NCI-H446 (cell line): ENCODE measurements at regions not wholly inside any gene's neighbourhood (a gene's known extent, or its start where the extent isn't known, plus 50 kb on each side); places are given as distances from the start of the nearest gene placed in this dataset.

ENCODE experiments used
- DNase-seq, 2 experiments: peaks; one replicate each; lab custom pipeline; 2025; lab: John Stamatoyannopoulos, UW

DNA sequence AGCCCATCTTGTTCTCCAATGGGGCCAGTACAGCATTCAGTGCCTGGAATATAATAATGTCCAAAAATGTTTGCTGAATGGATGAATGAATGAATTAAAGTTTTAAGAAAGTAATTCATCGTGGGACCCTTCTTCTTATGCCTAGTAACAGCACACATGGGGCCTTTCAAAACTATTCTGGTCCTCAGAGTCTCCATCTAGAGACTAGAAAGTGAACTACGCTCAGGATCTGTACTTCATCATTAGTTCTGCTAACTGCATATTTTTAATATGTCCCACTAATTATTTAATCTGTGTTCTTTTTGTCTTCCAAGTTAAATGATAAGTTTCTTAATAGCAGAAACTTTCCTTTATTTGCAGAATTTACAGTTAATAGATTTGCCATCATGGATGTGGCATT is 172.5 kb downstream of the SMAD2 start:
- peak; percentile 4 to 20 for DNase-seq

DNA sequence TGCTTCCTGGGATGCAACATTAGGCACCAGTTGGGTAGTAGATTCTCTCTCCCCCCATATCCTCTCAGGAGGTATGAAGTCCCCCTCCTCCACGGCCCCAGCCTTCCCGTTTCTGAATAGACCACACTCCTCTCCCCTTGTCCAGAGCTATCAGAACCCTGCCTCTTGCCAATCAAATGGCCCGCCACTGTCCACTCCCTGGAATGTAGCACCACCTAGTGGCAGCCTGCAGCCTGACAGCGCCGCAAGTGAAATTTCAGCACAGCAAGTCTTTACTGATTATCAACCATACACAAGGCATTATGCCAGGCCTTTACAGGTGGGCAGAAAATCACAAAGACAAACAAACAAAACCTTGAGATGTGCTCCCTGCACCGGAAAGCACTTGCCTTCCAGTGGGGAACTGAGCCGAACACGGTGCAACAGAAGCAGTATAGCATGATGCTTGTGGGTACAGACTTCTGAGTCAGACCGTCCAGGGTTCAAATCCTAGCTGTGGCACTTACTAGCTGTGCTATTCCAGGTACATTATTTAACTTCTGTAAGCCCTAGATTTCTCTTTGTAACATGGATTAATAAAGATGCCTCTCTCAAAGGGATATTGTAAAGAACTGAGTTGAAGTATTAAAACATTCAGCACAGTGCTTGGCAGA is 174.0 kb downstream of the SMAD2 start:
- peak; percentile 33 to 57 for DNase-seq

DNA sequence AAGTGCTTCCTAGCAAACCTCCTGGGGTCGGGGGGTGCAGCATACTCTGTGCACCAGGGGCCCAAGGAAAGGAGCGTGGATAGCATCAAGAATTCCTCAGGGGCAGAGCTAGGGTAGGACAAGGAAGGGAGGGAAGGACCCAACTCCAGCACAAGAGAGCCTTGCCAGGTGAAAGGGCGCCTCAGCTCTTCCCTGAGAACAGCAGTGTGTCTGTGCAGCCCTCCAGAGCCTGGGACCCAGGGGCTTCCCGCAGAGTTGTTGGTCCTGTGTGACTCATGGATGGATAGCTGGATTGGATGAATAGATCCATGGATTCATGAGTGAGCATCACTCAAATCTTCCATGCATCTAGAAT is 175.4 kb downstream of the SMAD2 start:
- no peak for DNase-seq

DNA sequence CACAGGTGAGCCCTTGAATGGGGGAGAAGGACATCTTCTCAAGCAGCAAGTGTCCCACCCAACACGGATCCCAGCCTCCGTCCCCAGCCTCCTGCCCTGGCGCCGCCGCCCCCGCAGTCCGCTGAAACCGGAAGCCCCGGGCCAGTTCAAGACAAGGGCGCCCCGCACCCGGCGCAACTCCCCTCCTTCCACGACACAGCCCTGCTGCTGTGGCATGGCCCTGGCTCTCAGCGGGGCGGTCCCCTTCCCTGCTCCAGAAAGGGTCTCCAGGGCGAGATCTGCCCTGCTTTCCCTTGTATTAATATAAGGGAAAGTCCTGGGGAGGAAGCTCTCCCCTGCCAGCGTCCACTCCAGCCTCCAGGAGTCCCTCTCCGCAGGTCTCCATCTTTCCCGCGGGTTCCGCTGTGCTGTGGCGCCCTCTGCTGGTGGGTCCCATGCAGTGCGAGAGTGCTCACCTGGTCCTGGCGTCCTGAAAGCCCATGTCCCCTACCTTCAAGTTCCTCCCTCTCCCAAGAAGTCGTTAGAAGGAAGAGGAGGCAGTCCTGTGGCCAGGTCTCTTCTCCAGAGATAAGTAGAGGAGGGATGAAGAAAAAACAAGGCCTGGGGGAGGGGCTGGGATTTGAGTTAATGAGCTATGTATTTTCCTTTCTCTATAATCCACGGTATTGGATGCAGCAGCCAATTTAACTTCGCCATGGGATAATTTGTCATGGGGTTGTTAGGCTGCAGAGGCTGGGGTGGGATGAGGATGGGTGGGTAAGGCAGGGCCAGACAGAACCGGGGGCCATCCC is 176.0 kb downstream of the SMAD2 start:
- DNase-seq, result peak in 1 of 2 experiments; percentile 40

DNA sequence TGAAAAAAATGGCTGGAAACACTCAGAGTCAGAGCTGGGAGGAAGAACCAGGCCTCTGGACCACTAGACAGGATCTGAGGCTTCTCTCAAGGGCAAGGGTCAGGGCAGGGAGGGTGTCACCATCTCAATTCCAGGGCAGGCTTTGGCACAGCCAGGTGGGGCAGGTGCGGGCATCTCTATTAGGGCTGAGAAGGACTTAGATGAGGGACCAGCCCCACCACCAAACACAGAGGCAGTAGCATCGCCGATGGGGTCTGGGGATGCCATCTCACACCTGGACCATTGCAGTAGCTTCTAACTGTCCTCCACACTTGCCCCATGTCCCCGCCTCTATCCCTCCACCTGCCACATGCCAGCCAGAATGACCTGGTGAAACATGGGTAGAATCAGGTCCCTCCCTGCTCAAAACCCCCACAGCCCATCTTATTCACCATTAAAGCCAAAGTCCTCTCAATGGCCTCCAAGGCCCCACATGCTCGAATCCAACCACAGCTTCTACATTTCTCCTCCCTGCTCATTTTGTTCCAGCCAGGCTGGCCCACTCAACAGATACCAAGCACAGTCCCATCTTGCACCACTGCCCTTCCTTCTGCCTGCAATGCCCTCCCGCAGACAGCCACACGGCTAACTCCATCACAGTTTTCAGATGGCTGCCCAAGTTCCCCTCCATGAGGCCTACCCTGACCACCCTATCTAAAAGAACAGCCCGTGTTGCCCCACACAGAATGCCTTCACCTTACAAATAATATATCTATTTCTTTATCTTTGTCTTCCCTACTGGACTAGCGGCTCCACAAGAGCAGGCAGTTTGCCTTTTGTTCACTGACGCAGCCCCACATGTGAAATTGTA is 177.4 kb downstream of the SMAD2 start:
- no peak for DNase-seq

DNA sequence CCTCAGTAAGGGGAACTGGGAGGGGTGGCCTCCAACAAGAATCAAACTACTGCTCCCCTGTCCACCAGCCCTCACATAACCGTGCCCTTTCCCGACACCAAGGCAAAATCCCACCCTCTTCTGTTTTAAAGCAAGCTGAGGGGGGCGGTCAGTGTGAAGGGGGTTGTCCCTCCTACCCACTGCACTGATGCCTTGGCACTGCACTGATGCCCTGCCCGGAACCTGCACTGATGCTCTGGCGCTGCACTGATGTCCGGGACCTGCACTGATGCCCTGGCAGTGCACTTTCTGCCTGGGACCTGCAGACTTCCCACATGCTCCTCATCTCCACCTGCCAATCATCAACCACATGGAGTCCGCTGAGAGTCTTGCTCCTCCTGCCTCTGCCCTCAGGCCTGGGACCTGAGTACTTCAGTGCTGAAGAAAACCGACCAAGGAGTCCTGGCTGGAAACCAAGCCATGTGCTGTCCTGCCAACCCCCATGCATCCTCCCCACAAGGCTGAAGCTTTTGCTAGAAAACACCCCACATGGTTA is 179.5 kb downstream of the SMAD2 start:
- DNase-seq, result no peak

DNA sequence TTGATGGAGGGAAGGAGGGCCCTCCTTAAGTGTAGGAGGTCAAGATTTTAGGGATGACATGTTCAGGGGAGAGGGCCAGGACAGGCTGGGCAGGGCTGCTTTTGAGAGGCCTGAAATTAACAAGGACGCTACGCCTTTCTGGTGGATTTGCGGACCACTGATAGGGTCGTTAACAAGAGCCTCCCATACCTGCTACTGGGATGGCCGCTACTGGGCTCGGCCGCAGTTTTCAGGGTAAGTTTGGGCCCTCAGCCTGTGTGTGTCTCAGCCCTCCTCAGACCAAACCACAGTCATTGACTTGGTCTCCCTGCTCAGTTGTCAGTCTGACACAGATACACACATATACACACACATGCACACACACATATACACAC is 180.9 kb downstream of the SMAD2 start:
- no peak for DNase-seq

DNA sequence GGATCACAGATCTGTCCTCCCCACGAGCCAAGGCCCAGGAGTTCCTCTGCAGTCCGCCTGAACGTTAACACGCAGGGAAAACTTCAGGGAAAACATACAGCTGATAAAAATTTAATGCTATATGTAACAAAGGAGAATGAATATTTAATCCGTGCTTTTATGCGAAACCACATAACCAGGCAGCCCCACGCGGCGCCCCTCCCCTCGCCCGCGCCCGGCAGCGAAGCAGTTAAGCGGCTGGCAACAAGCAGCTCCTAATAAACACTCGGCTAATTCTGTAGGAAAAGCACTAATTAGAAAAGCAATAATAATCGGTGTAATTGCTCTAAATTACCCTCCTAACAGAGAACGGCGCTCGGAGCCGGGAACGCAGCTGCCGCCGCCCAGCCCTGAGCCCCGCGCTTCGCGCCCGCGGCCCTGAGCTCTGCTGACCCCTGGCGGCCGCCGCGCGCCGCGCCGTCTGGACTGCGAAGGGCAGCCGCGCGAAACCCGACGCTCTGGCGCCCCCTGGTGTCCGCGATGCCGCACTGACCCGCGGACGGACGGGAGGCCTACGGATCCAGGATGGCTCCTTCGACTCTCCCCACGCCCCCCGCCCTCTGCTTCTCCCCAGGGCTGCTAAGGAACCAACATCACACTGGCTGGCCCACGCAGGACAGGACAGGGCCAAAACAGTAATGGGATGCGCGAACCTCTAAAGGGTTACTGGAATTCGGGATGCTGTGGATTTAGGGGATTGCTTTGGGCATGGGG is 181.4 kb downstream of the SMAD2 start:
- peak; percentile 23 to 81 for DNase-seq

DNA sequence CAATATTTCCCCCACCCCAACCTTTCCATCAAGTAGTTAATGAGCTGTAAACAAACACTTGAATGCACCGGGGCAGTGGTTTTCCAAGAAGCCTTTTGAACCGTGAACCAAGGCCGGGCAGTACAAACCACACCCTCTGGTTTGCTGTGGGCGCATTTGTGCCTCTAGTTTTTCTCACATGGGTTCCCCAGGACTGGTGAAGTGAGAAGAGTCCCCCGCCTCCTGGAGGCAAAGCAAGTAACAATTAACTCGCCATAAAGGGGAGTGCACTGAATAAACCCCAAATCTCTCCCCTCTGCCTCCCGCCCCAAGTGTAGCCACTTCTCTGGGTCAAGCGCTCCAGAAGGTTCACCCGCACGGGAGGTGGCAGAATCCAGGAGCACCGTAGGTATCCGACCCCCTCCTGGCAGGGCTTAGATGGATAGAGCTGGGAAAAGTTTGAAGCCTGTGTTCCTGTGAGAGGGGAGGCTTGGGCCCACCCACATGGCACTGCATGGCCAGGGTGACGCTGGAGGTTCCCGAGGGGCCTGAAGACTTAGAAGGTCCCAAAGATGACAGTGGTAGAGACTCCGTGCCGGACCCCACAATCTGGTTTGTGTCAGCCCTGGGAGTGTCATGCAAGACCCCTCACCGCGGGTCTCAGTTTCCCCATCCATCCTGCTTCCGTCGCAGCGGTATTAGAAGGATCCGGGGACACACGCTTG is 182.2 kb downstream of the SMAD2 start:
- no peak for DNase-seq

DNA sequence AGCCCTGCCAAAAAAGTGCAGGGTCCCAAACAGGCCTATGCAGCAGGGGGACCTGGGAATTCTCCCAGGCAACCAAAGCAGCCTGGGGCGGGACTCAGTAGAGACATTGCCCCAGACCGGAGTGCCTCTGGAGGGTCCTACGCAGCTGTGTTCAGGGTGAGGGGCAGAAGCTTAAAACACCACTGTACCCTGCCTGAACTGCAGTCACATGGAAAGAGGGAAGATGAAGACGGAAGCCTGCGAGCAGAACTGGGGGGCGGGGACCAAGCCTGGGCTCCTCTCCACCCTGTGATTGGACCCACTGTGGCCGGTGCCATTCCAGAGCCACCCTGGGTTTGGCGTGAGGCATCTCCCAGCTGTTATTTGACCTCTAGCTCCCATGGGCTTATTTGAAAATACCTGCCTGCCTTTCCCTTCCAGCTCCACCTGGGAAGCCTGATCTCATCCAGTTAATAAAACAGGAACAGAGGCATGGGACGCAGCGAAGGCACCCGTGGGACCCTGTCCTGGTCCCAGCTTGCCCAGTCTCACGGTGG is 183.1 kb downstream of the SMAD2 start:
- no peak for DNase-seq

DNA sequence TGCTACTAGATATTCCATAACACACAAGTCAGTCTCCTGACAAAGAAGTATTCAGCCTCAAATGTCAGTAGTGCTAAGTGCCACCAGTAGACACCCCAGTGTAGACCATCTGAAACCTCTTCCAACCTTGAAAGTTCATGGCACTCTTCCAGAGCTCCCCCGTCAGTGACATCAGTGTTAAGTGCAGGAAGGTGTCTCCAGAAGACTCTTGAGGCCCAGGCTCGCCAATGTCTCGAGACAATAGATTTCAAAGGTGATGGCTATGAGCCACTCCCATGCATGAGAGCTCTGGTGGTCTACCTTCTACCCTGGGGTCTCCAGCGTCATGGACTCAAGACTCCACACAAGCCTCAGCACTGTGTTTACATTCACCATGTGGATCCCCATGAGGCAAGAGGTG is 183.8 kb downstream of the SMAD2 start:
- no peak for DNase-seq

DNA sequence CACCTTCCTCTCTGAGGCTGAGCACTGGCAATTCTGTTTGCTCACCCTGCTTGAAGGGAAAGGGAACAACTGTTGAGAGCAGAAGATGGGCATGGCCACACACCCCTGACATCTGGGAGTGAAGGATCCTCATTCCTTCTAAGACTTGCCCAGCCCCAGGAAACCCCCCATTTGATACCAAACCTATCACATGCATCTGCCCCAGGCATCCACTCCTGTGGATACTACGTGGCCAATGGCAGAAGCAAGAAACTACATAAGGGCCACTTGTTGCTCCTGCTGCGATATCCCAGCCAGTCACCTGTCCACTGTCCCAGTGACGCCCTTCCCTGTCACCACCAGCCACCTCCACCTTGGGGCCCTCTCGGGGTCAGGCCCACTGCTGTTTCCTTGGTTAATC is 185.2 kb downstream of the SMAD2 start:
- DNase-seq, result no peak

DNA sequence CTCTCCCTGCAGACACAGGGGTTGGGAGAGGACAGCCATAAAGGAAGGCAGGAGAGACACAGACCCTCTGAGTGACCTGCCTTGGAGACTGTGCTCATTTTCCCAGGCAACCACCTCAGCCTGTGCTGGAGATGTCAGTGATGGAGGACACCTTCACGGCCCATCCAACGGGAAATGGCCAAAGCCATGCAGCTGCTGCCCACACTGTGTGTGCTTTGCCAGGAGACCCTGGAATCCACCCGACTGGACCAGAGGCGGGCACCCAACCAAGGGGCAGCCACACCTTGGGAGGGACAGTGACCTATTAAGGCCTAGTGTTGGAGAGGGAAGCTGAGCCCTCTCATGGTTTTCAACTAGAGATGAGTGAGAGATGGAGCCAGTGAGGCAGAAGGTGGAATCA is 192.5 kb downstream of the SMAD2 start:
- DNase-seq, result no peak

DNA sequence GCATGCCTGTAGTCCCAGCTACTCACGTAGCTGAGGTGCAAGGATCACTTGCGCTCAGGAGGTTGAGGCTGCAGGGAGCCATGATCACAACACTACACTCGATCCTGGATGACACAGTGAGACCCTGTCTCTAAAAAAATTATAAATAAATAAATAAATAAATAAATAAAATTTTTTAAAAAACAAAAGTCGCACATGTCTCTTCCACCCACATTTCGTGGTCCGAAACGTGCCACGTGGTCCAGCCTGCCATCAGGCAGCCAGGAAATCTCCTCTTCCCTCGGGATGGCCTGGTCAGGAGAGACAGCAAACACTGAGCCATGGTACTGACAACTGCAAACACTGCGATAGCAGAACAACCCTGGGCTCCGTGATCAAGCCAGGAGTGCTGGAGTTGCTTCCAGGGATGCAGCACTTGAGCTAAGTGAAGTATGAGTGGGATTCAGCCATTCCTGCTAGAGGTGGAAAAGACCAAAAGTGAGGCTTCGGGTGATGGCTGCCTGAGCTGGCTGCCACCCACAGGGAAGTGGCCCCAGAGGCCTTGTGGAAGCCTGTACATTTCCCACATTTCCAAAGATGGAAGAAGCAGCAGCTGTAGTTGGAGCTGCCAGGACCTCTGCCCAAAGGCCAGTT is 193.1 kb downstream of the SMAD2 start:
- no peak for DNase-seq

DNA sequence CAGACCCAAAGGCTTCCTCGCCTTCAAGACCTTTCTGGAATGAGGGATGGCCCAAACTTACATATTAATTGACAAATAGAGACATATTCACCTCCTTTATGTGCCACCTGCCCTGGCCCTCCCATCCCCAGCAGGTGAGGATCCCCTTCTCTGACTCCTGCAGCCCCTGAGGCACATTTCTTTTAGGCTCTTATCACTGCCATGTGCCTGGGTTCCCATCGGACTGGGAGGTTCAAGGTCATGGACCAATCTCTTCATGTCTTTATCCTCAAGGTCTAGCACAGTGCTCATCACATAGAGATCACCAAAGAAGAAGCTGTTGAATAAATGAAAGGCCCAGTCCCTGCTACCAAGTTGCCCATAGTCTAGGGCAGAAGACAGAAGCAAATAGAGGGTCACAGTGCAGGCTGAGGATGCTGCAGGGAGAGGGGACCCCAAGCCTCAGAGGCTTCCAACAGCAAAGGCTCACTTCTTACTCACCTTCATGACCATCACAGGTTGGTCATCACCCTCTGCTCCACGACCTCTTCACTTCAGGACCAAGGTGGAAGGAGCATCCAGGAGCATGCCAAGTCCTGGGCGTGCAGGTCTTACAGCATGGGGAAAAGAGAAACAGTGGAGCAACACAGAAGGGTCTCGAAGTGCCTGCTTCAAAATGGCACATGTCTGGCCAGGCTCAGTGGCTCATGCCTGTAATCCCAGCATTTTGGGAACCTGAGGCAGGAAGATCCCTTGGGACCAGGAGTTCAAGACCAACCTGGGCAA is 193.9 kb downstream of the SMAD2 start:
- no peak for DNase-seq

DNA sequence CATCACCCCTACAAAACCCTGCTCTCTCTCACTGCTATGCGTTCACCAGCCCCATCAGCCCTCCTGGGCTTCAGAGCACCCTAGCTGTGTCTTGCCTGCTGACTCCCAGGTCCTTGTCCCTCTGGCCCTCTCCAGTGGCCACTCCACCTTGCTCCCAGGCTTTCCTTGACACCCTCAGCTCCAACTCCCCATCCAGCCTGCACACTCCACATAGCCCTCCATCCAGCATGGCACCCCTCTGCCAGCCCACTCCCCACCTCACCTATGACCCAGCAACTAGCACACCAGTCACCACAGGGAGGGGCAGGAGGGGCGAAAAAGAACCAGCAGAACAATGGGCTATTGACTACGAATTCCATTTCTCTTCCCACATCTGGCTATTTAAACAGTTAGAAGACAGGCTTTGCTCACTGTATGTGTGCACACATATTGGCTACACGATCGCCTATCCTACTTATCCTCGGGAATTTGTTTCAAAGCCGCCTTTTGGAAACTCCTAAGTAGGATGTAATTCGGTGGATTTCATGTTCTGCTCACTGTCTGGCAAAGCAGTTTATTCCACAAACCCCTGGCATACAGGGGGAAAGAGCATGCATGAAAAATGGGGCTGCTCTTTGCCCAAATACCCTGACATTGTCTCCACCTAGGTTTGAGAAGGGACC is 195.3 kb downstream of the SMAD2 start:
- DNase-seq, result no peak

DNA sequence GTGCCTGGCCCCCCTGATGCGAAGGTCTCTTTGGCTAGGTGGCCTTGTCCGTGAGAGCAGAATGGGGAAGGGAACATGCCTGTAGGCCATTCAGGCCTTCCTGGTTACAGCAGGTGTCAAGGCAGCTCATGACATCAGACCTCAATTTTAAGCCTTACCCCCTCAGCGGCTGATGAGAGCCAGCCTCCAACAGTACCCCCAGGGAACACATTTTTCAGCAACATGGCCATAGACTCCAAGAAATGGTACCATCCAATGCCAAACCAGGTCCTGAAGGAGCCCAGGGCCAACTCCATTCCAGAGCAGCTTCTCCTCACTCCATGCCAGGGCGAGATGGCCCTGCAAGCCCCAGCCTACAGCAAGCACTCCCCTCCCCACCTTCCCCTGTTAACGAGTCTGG is 199.2 kb downstream of the SMAD2 start:
- DNase-seq, result no peak

DNA sequence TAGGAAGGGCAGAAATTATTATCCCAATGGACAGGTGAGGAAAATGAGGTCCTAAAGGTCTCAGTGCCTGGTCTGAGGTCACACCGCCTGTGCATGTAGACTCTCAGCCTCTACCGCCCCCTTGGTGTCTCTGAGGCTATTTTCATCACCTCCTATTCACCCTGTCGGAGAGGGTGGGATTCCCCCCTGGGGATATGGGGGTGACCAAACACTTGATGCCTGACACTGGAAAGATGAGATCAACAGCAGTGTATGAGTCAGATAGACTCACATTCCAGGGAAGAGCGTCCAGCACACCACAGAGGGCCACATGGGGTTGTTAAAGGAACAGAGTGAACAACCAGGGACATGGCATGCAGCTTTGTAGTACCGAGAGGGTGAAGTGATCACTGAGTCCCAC is 199.7 kb downstream of the SMAD2 start:
- DNase-seq, result no peak

DNA sequence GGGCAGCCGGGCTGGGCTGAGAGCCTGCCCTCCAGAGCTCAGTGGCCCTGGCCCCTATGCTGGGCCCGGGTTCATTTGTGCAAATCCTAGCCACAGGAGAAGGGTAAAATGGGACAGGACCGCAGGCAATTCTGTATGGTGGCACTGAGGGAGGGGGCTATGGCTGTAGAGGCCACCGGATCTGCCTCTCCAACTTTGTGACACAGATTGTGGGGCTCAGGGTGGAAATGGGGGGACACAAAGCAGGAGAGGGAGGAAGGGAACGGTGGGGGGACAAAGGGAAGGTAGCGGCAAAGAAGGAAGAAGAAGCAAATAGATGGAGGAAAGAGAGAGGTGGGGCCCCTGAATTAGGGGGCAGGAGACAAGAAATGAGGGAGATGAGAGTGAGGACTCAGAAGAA is 201.1 kb downstream of the SMAD2 start:
- no peak for DNase-seq
